Astrocyte (in vitro differentiated cells and primary cell): ENCODE measurements at regions not wholly inside any gene's neighbourhood (a gene's known extent, or its start where the extent isn't known, plus 50 kb on each side); places are given as distances from the start of the nearest gene placed in this dataset.

Experiments
- DNase-seq: peaks from one replicate; pipeline ENCODE4 v3.0.0-alpha.2; 2010; ENCODE audit warnings: low read depth
- FAIRE-seq: peaks from 2 replicates; lab custom pipeline; 2011; peaks lifted over from hg19 to GRCh38; lab: Jason Lieb, UNC
- H2AFZ ChIP-seq: 2 replicates; pipeline ENCODE4 v1.6.0; 2012; ENCODE audit warnings: low read depth, low read length, inconsistent platforms
- H3K27ac ChIP-seq: 2 replicates; pipeline ENCODE4 v1.5.1; 2011; ENCODE audit warnings: low read depth, low read length, inconsistent platforms
- H3K27me3 ChIP-seq: 2 replicates; pipeline ENCODE4 v1.6.0; 2011; ENCODE audit warnings: low read length, inconsistent platforms; ENCODE audit not compliant: insufficient read depth
- H3K36me3 ChIP-seq: 2 replicates; pipeline ENCODE4 v1.5.1; 2011; ENCODE audit warnings: low read length, inconsistent platforms; ENCODE audit not compliant: insufficient read depth
- H3K4me1 ChIP-seq: 2 replicates; pipeline ENCODE4 v1.5.1; 2011; ENCODE audit warnings: low read length, inconsistent platforms; ENCODE audit not compliant: insufficient read depth
- H3K4me2 ChIP-seq: 2 replicates; pipeline ENCODE4 v1.6.0; 2012; ENCODE audit warnings: low read length, inconsistent platforms
- H3K4me3 ChIP-seq: 2 replicates; pipeline ENCODE4 v1.5.1; 2011; ENCODE audit warnings: low read depth, mild to moderate bottlenecking, low read length, inconsistent platforms; ENCODE audit not compliant: insufficient read depth
- H3K79me2 ChIP-seq: 2 replicates; pipeline ENCODE4 v1.6.0; 2012; ENCODE audit warnings: mild to moderate bottlenecking, low read length, inconsistent platforms; ENCODE audit not compliant: insufficient read depth
- H3K9ac ChIP-seq: 2 replicates; pipeline ENCODE4 v1.6.0; 2012; ENCODE audit warnings: mild to moderate bottlenecking, low read length, inconsistent platforms
- H3K9me3 ChIP-seq: 2 replicates; pipeline ENCODE4 v1.5.1; 2012; ENCODE audit warnings: low read depth, mild to moderate bottlenecking, low read length, inconsistent platforms; ENCODE audit not compliant: insufficient read depth
- H4K20me1 ChIP-seq: 2 replicates; pipeline ENCODE4 v1.6.0; 2012; ENCODE audit warnings: low read length, inconsistent platforms; ENCODE audit not compliant: insufficient read depth
- H3K27ac Mint-ChIP-seq: one replicate; pipeline ENCODE4 v1.8.0; 2021; ENCODE audit warnings: mild to moderate bottlenecking, mixed read lengths; ENCODE audit not compliant: unreplicated experiment
- H3K27me3 Mint-ChIP-seq: one replicate; pipeline ENCODE4 v1.8.0; 2021; ENCODE audit warnings: low read depth, mixed read lengths; ENCODE audit not compliant: unreplicated experiment
- H3K36me3 Mint-ChIP-seq: one replicate; pipeline ENCODE4 v1.8.0; 2021; ENCODE audit warnings: low read depth, mixed read lengths; ENCODE audit not compliant: unreplicated experiment
- H3K4me1 Mint-ChIP-seq: one replicate; pipeline ENCODE4 v1.8.0; 2021; ENCODE audit warnings: low read depth, mixed read lengths; ENCODE audit not compliant: unreplicated experiment
- H3K4me3 Mint-ChIP-seq: one replicate; pipeline ENCODE4 v1.8.0; 2021; ENCODE audit warnings: mild to moderate bottlenecking, moderate library complexity, mixed read lengths; ENCODE audit not compliant: unreplicated experiment
- H3K9me3 Mint-ChIP-seq: one replicate; pipeline ENCODE4 v1.8.0; 2021; ENCODE audit warnings: mild to moderate bottlenecking, mixed read lengths; ENCODE audit not compliant: unreplicated experiment
- CTCF ChIP-seq: IDR thresholded peaks from 2 replicates; pipeline ENCODE4 v1.5.1; 2011; ENCODE audit warnings: low read depth, mild to moderate bottlenecking, inconsistent platforms, low read length, moderate library complexity; ENCODE audit not compliant: insufficient read depth
- EZH2 ChIP-seq: IDR thresholded peaks from 2 replicates; pipeline ENCODE4 v1.6.1; 2012; ENCODE audit warnings: mild to moderate bottlenecking, low read length, inconsistent platforms; ENCODE audit not compliant: insufficient read depth

GRCh38 chr2:173819852-173820251 is 145.3 kb downstream of the SP3 start:
- Histone ChIP-seq H3K27ac (no peak overlapping the region), H2AFZ (no peak overlapping the region), H3K36me3 (no peaks in the 10 kb centered on the region), H3K4me1 (no peaks in the 10 kb centered on the region), H4K20me1 (no peaks in the 10 kb centered on the region), H3K4me2 (no peak overlapping the region), H3K9ac (no peak overlapping the region), H3K9me3 (no peaks in the 10 kb centered on the region), H3K4me3 (no peak overlapping the region), H3K27me3 (peaks cover 14% of the 10 kb centered on the region), H3K79me2 (no peaks in the 10 kb centered on the region)
- no peaks in the 10 kb centered on the region for H3K36me3 Mint-ChIP-seq
- DNase-seq: no peak
- no peak overlapping the region for H3K4me3 Mint-ChIP-seq
- H3K9me3 Mint-ChIP-seq: peaks cover 3% of the 10 kb centered on the region
- H3K27ac Mint-ChIP-seq: no peak overlapping the region
- no peak for FAIRE-seq
- peaks cover 27% of the 10 kb centered on the region for H3K27me3 Mint-ChIP-seq
- TF ChIP-seq EZH2 (no peak), CTCF (no peak)
- H3K4me1 Mint-ChIP-seq: no peaks in the 10 kb centered on the region

- H2AFZ ChIP-seq: no peak overlapping the region
These were observed 143.7 kb downstream of the SP3 start for GRCh38 chr2:173821451-173821850.

GRCh38 chr2:173822889-173823542 is 142.2 kb downstream of the SP3 start:
- FAIRE-seq (no peak), DNase-seq (no peak)
- no peak overlapping the region for H3K4me2 ChIP-seq
- H4K20me1 ChIP-seq: no peaks in the 10 kb centered on the region
- H3K4me1 Mint-ChIP-seq: no peaks in the 10 kb centered on the region
- peaks cover 14% of the 10 kb centered on the region for H3K27me3 ChIP-seq
- no peak overlapping the region for H3K27ac Mint-ChIP-seq
- H3K9me3 Mint-ChIP-seq: peaks cover 3% of the 10 kb centered on the region
- TF ChIP-seq EZH2 (no peak), CTCF (no peak)
- H3K27ac ChIP-seq: no peak overlapping the region
- no peak overlapping the region for H3K4me3 Mint-ChIP-seq
- H3K79me2 ChIP-seq: no peaks in the 10 kb centered on the region
- H3K4me3 ChIP-seq: no peak overlapping the region
- no peaks in the 10 kb centered on the region for H3K36me3 ChIP-seq
- no peak overlapping the region for H2AFZ ChIP-seq
- no peaks in the 10 kb centered on the region for H3K4me1 ChIP-seq
- no peaks in the 10 kb centered on the region for H3K36me3 Mint-ChIP-seq
- peaks cover 25% of the 10 kb centered on the region for H3K27me3 Mint-ChIP-seq
- no peaks in the 10 kb centered on the region for H3K9me3 ChIP-seq
- no peak overlapping the region for H3K9ac ChIP-seq

More at GRCh38 chr2:173821451-173821850, 143.7 kb downstream of the SP3 start:
- Histone ChIP-seq H3K27me3 (peaks cover 14% of the 10 kb centered on the region), H3K4me2 (no peak overlapping the region), H3K4me1 (no peaks in the 10 kb centered on the region), H3K4me3 (no peak overlapping the region), H3K79me2 (no peaks in the 10 kb centered on the region), H3K9me3 (no peaks in the 10 kb centered on the region), H3K36me3 (no peaks in the 10 kb centered on the region), H4K20me1 (no peaks in the 10 kb centered on the region), H3K9ac (no peak overlapping the region), H3K27ac (no peak overlapping the region)
- no peak for FAIRE-seq
- Mint-ChIP-seq H3K36me3 (no peaks in the 10 kb centered on the region), H3K27ac (no peak overlapping the region), H3K27me3 (peaks cover 25% of the 10 kb centered on the region), H3K4me3 (no peak overlapping the region), H3K9me3 (peaks cover 3% of the 10 kb centered on the region), H3K4me1 (no peaks in the 10 kb centered on the region)
- no peak for DNase-seq
- TF ChIP-seq EZH2: no peak
